ENCODE measurements at regions not wholly inside any gene's neighbourhood (a gene's known extent, or its start where the extent isn't known, plus 50 kb on each side); places are given as distances from the start of the nearest gene placed in this dataset.

DNA sequence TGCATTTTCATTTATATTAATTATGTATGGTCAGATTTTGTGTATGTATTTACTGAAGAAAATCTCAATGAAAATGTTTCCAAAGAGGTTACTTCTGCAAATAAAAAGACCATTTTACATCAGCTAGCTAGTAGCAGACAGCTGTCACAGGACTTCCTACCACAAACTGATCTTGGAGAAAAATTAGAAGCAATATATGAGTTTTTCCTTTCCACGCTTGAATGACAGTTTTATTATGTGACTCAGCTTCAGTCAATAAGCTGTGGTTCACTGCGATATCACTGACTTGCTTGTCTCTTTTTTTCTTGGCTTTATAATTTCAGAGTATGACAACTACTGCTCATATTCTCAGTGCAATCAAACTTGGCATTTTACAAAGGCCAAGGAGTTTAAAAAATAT lies 787.4 kb upstream of the GALNTL6 start:
- TF ChIP-seq EZH2phosphoT487 (IDR thresholded peaks at IDR 0.05; ENCODE audit: insufficient read depth, low read depth), result no peak
- TF ChIP-seq EZH2 (IDR thresholded peaks at IDR 0.05; ENCODE audit: insufficient read depth, poor library complexity, severe bottlenecking), result no peak

Data from GM23248 (cell line).